GM19397 (cell line): ENCODE measurements at regions not wholly inside any gene's neighbourhood (a gene's known extent, or its start where the extent isn't known, plus 50 kb on each side); places are given as distances from the start of the nearest gene placed in this dataset.
"Not testable (repeated sequence)": the region's sequence is repeated elsewhere in the genome, so short reads cannot be mapped to it uniquely, and the experiment has no call there.

ENCODE experiments used
- ATAC-seq: cut with Tn5 transposase; IDR thresholded peaks from one replicate; pipeline ENCODE4 v1.9.1; 2021; ENCODE audit warnings: mild to moderate bottlenecking, moderate library complexity; ENCODE audit not compliant: unreplicated experiment

DNA sequence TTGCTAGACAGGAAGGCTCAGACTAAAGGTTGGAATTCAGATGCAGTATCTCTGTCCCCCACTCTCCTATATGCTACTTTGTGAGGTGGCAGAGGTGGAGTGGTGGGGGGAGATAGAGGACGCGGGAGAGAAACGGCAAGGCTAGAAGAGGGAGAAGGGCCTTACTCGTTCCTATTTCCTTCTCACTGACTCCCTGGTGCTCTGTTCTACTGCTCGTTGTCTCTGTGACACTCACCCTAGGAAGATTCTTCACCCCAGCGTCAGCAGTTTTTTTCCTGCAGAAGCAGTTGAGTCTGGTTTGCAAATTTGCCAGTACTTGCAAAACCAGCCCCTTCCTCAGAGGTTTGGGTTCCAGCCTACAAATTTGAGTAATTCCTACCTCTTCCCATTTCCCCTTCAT lies 801.1 kb upstream of the SLC35B3 start:
- ATAC-seq, result no peak

DNA sequence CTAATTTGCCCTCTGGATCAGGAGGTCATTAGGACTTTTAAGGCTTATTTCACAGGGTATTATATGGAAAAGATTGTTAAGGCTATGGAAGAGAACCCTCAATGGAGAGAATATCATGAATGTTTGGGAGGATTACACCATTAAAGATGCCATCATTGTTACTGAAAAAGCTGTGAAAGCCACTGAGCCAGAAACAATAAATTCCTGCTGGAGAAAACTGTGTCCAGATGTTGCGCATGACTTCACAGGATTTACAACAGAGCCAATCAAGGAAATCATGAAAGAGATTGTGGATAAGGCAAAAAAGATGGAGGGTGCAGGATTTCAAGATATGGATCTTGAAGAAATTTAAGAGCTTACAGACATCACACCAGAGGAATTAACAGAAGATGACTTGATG lies 798.3 kb upstream of the SLC35B3 start:
- no peak for ATAC-seq

GRCh38 chr6:9233226-9233625 lies 797.9 kb upstream of the SLC35B3 start:
- ATAC-seq, result no peak

GRCh38 chr6:9225441-9225871 lies 790.1 kb upstream of the SLC35B3 start:
- ATAC-seq, result no peak

DNA sequence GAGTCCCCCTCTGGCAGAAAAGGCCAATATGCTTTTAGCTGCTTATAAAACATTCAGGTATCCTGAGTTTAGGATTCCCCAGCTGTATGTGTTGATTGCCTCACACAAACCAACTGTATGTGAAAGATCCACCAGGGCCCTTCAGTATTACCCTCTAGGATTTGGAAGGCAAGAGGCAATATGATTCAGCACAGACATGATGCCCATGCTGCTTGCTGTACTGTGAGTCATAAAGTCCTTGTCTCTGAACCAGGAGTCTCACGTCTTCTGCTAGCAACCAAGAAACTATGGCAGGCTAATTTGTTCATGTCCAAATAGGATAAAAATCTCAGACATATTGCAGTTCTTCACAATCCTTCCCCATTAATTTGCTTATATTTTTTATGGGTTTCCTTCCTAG lies 789.2 kb upstream of the SLC35B3 start:
- no peak for ATAC-seq

- ATAC-seq, result not testable (repeated sequence)
Measured at GRCh38 chr6:9213717-9214116, 778.4 kb upstream of the SLC35B3 start.

DNA sequence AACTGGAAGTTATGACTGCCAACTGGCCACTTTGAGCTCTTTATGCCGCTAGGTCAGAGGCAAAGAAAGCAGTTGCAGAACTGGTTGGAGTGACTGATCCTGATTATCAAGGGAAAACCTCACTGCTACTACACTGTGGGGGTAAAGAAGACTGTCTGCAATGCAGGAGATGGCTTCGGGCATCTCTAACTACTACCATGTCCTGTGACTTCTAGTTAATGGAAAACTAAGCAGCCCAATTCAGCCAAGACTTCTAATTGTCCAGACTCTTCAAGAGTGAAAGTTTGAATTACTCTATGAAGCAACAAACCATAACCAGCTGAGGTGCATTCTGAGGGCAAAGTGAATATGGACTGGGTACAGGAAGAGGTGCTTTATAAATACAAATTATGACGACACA lies 773.6 kb upstream of the SLC35B3 start:
- ATAC-seq, result no peak

DNA sequence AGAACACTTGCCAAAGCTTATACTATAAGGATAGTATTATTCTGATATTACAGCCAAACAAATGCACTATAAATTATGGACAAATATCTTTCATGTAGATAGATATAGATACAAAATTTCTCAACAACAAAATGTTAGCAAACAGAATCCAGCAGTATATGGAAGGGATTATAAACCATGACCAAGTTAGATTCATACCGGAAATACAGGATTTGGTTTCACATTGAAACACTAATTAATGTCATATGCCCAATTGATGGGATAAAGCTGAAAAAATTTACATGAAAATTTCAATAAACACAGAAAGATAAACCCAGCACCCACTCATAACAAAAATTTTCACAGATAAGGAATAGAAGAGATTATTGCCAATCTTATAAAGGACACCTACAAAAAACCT lies 770.3 kb upstream of the SLC35B3 start:
- ATAC-seq, result no peak

- no peak for ATAC-seq
Measured at GRCh38 chr6:9204171-9204570, 768.8 kb upstream of the SLC35B3 start.

- ATAC-seq, result no peak
Measured at GRCh38 chr6:9200712-9201111, 765.4 kb upstream of the SLC35B3 start.

DNA sequence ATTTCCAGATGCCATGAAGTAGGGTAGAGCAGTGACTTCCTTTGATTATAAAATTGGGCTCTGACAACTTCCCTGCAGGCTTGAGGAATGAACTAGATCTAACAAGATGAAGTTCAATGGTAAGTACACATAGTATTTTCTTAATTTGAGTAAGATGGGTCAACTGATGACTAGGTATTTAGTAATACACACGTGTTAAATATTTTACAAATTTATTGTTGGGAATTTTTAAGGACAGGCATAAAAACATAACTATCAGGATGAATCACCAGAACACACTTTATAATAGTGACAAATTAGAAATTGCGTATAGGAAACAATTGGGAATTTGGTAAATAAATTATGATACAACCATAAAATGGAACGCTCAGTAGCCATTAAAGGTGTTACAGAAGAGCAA lies 762.4 kb upstream of the SLC35B3 start:
- no peak for ATAC-seq

DNA sequence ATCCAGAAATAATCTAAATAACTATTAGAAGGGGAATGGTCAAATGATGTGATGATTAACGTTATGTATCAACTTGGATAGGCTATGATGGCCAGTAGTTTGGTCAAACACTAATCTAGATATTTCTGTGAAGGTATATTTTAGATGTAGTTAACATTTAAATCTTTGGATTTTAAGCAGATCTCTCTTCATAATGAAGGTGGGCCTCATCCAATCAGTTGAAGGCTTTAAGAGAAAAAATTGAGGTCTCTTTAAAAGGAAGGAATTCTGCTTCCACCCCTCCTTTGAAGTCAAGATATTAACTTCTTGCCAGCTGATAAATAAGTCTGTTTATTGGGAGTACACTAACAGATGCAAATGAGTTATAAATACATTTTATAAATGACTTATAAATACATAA lies 760.0 kb upstream of the SLC35B3 start:
- ATAC-seq, result no peak

DNA sequence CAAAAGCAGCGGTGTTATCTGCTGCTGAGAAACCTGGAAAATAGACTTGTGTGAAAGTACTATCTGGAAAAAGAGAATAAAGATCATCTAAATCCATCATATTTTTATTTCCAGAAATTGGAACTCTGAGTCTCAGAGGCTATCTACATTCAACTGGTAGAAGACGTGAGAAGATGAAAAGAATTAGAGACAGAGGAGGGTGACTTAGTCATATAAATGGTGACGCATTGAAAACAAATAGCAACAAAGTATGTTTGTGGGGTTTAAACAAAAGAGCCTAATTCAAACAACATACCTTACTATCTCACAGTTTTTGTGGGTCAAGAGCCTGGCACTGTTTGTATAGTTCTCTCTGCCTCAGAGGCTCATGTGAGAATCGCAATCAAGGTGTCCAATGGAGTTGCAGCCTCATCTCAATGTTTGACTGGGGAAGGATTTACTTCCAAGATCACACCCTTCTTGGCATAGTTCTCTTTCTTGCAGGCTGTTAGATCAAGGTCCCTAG lies 757.1 kb upstream of the SLC35B3 start:
- no peak for ATAC-seq

- ATAC-seq, result no peak
Measured at GRCh38 chr6:9186148-9186547, 750.8 kb upstream of the SLC35B3 start.

GRCh38 chr6:9178071-9178470 lies 742.7 kb upstream of the SLC35B3 start:
- no peak for ATAC-seq

DNA sequence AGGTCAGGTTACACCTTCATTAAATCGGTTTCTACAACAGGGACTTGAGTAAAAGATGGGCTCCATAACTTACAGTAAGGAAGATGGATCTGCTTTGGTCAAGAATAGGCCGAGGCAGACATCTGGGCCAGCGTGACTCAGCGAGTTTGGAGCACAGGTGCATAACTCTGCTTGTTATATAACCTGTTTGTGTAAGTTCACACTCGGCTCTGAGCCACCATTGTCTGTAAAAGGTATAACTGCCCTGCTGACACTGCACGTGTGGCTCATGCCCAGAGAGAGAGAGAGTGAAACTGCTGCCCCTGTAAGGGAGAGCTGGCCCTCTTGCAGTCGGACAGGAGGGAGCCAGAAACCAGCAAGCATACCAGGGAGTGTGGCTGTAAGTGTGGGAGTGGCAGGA lies 737.9 kb upstream of the SLC35B3 start:
- no peak for ATAC-seq

DNA sequence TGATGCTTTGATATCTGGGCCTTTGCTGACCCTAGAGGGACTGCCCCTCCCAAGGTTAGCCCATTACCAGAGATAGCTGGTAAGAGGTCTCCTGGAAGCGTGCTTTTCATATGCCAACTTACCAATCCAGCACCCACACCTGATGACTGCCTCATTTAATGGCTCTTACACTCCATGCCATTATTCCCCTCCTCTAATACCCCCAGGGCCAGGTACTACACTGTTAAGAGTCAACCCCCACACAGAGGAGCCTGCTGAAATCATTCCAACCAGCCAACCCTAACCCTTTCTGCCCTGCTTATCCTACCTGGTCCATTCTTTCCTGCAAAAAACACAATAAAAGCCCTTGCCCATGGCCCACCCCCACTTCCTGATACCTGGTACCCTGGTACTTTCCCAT lies 736.8 kb upstream of the SLC35B3 start:
- no peak for ATAC-seq

DNA sequence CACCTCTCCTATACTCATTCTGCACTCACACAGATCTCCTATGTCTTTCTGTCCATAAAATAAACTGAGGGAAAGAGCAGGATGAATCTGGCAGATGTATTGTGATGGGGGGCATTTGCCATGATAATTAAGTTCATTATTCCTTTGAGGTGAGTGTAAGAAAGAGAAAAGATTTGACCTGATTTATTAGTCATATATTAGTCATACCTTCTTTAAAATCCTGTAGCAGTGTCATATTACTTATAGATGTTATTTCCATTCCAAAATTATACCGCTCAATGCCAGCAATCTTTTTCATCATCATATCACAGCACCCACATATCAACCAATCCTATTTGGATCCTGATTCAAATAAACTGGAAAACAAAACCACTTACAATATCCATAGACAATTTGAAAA lies 733.3 kb upstream of the SLC35B3 start:
- no peak for ATAC-seq

GRCh38 chr6:9161731-9162130 lies 726.4 kb upstream of the SLC35B3 start:
- no peak for ATAC-seq

- no peak for ATAC-seq
Measured at GRCh38 chr6:9159051-9159450, 723.7 kb upstream of the SLC35B3 start.

DNA sequence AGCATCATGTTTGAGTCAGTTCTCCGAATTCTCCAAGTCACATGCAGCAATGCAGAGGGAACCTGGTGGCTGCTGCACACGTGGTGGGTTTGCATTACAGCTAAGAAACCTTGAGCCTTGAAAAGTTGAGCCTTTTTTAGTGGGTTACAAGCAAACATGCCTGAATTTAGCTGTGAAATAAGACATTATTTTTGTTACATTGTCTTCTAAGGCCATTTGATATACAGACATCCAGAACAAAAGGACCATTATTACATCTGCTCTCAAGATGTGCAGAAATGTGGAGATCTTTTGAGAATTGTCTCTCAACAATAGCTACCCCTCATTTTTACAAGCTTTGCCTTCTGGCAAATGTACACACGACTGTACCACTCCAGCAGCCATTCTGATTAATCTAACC lies 720.5 kb upstream of the SLC35B3 start:
- ATAC-seq, result no peak

- ATAC-seq, result no peak
Measured at GRCh38 chr6:9143140-9143539, 707.8 kb upstream of the SLC35B3 start.

DNA sequence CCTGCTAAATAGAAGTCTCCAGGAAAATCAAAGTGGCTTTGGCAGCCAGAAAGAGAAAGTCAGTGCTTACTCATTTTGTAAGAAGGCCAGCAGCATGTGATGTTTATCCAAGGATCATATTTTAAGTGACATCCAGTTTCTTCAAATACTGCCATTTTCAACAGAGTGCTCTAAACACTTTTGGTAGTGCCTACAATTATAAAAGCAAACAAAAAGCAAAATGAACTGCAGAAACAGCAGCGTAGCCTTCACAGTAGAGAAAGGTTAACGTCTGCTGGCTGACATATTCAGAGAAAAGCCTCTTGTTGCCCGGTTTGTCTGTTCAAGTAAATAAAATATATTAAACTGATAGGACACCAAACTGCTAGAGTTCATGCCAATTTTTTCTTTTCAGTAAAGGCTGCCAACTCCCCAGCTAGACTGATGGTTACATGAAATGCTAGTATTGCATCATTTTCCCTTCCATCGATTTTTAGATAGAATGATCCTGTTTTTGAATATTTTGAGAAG lies 705.7 kb upstream of the SLC35B3 start:
- no peak for ATAC-seq

GRCh38 chr6:9140172-9140571 lies 704.8 kb upstream of the SLC35B3 start:
- no peak for ATAC-seq
